ENCODE measurements at regions not wholly inside any gene's neighbourhood (a gene's known extent, or its start where the extent isn't known, plus 50 kb on each side); places are given as distances from the start of the nearest gene placed in this dataset.

DNA sequence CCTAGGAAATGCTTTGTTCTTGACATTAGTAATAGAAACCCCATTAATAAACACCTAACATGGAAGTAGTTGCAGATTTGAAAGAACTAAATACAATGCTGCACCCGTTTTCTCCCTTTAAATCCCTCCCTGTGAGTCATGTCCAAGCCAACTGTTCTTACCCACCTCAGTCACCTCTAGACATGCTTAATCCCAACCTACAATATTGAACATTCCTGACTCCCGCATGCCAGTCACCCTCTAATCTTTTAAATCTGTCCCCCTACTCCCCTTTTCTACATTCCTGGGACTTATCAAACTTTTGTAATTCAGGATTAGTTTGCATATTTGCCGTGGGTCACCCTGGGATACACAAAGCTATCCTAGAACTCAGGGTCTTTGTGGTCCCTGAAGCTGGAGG lies 374.6 kb downstream of the IRS1 start:
- TF ChIP-seq, protein P1, sequence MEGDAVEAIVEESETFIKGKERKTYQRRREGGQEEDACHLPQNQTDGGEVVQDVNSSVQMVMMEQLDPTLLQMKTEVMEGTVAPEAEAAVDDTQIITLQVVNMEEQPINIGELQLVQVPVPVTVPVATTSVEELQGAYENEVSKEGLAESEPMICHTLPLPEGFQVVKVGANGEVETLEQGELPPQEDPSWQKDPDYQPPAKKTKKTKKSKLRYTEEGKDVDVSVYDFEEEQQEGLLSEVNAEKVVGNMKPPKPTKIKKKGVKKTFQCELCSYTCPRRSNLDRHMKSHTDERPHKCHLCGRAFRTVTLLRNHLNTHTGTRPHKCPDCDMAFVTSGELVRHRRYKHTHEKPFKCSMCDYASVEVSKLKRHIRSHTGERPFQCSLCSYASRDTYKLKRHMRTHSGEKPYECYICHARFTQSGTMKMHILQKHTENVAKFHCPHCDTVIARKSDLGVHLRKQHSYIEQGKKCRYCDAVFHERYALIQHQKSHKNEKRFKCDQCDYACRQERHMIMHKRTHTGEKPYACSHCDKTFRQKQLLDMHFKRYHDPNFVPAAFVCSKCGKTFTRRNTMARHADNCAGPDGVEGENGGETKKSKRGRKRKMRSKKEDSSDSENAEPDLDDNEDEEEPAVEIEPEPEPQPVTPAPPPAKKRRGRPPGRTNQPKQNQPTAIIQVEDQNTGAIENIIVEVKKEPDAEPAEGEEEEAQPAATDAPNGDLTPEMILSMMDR (IDR thresholded peaks at IDR 0.05; ENCODE audit: insufficient read depth, low read length, poor library complexity, severe bottlenecking) = no peak
- TF ChIP-seq EZH2phosphoT487 (conservative IDR thresholded peaks at IDR 0.05; ENCODE audit: low read length) = no peak
- H3F3A ChIP-seq (ENCODE audit: insufficient read depth) = no peaks in the 10 kb centered on the region
- H3K79me2 ChIP-seq (ENCODE audit: insufficient read depth, low read length) = no peaks in the 10 kb centered on the region
- H3K27ac ChIP-seq (ENCODE audit: low read depth, low read length) = no peak overlapping the region
- H3K4me3 ChIP-seq (ENCODE audit: insufficient read depth, low read length, poor library complexity, severe bottlenecking) = no peak overlapping the region
- H3K9ac ChIP-seq (ENCODE audit: low read length) = no peak overlapping the region
- H3K4me2 ChIP-seq (ENCODE audit: low read depth, low read length, poor library complexity, severe bottlenecking) = no peak overlapping the region
- H3K27me3 ChIP-seq (ENCODE audit: low read length) = no peaks in the 10 kb centered on the region
- H3K9me3 ChIP-seq (ENCODE audit: insufficient read depth, low read length) = no peaks in the 10 kb centered on the region
- H3K9me2 ChIP-seq (replicated peaks; ENCODE audit: insufficient read depth, low read length) = no peaks in the 10 kb centered on the region
- no peak overlapping the region for H2AFZ ChIP-seq (ENCODE audit: low read depth, low read length, severe bottlenecking)
- H4K20me1 ChIP-seq (ENCODE audit: low read depth, low read length) = no peaks in the 10 kb centered on the region
- H3K36me3 ChIP-seq (ENCODE audit: low read length) = no peaks in the 10 kb centered on the region

DNA sequence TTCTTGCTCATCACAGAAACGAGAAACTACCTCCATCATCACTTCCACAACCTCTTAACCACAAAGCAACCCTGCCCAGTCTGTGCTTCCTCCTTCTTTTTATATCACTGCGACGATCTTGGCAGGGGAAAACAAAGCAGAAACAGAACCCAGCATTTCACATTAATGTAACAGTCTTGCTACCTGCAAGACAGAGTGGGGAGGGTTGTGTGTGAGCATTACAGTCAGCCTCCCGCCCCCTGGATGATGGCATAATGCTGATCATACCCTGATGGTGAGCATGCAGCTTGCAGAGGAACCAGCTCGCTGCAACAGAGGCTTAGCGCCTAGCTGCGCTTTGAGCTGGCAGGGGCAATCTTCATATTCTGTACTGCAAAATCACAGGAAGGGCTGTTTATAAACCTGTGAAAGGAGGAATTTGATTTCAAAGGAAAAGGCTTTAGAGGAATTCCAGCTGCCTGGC lies 376.1 kb downstream of the IRS1 start:
- no peaks in the 10 kb centered on the region for H3K27me3 ChIP-seq (ENCODE audit: low read length)
- no peaks in the 10 kb centered on the region for H3K79me2 ChIP-seq (ENCODE audit: insufficient read depth, low read length)
- H3K9me3 ChIP-seq (ENCODE audit: insufficient read depth, low read length) = no peaks in the 10 kb centered on the region
- no peaks in the 10 kb centered on the region for H4K20me1 ChIP-seq (ENCODE audit: low read depth, low read length)
- TF ChIP-seq, protein P1 (IDR thresholded peaks at IDR 0.05; ENCODE audit: insufficient read depth, low read length, poor library complexity, severe bottlenecking) = no peak
- H3K9me2 ChIP-seq (replicated peaks; ENCODE audit: insufficient read depth, low read length) = no peaks in the 10 kb centered on the region
- no peak overlapping the region for H3K4me3 ChIP-seq (ENCODE audit: insufficient read depth, low read length, poor library complexity, severe bottlenecking)
- no peak overlapping the region for H3K9ac ChIP-seq (ENCODE audit: low read length)
- H3F3A ChIP-seq (ENCODE audit: insufficient read depth) = no peaks in the 10 kb centered on the region
- peak overlapping the region; percentile 24 for H3K4me2 ChIP-seq (ENCODE audit: low read depth, low read length, poor library complexity, severe bottlenecking)
- H2AFZ ChIP-seq (ENCODE audit: low read depth, low read length, severe bottlenecking) = no peak overlapping the region
- no peak overlapping the region for H3K27ac ChIP-seq (ENCODE audit: low read depth, low read length)
- H3K36me3 ChIP-seq (ENCODE audit: low read length) = no peaks in the 10 kb centered on the region

DNA sequence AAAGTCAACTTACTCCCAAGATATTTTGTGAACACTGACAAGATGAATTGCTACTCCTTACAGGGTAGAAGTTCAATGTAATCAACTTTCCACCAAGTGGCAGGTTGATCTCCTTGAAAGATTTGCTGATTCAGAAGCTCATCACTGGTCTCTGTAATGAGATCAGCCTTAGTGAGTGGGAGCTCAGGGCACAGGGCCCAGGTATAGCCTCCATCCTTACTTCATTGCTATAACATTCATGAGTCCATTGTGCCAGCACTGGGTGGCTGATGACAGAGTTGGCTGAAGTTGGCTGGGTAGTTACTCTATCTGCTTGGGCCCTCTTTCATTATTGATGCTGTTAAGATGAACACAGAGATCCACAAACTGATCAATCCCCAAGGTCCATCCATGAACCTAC lies 379.0 kb downstream of the IRS1 start:
- Histone ChIP-seq H3K79me2 (ENCODE audit: insufficient read depth, low read length) (no peaks in the 10 kb centered on the region), H3K4me2 (ENCODE audit: low read depth, low read length, poor library complexity, severe bottlenecking) (no peak overlapping the region), H3K9ac (ENCODE audit: low read length) (no peak overlapping the region), H3K36me3 (ENCODE audit: low read length) (no peaks in the 10 kb centered on the region), H3K27ac (ENCODE audit: low read depth, low read length) (no peak overlapping the region), H3K4me3 (ENCODE audit: insufficient read depth, low read length, poor library complexity, severe bottlenecking) (no peak overlapping the region), H4K20me1 (ENCODE audit: low read depth, low read length) (no peaks in the 10 kb centered on the region), H3F3A (ENCODE audit: insufficient read depth) (no peaks in the 10 kb centered on the region), H3K27me3 (ENCODE audit: low read length) (no peaks in the 10 kb centered on the region), H3K9me3 (ENCODE audit: insufficient read depth, low read length) (no peaks in the 10 kb centered on the region), H2AFZ (ENCODE audit: low read depth, low read length, severe bottlenecking) (no peak overlapping the region), H3K9me2 (replicated peaks; ENCODE audit: insufficient read depth, low read length) (no peaks in the 10 kb centered on the region)
- TF ChIP-seq, protein P1 (IDR thresholded peaks at IDR 0.05; ENCODE audit: insufficient read depth, low read length, poor library complexity, severe bottlenecking) = no peak
- TF ChIP-seq EZH2phosphoT487 (conservative IDR thresholded peaks at IDR 0.05; ENCODE audit: low read length) = no peak
